ENCODE measurements at regions not wholly inside any gene's neighbourhood (a gene's known extent, or its start where the extent isn't known, plus 50 kb on each side); places are given as distances from the start of the nearest gene placed in this dataset.

GRCh38 chr3:23002836-23003732 is 200.0 kb upstream of the UBE2E2 start:
- DNase-seq (ENCODE audit: low read depth, low spot score) = no peak
- H3K4me3 ChIP-seq (ENCODE audit: low read depth, low read length) = no peak overlapping the region
- POLR2A ChIA-PET = no interaction called here
- CTCF ChIA-PET = no interaction called here
- TF ChIP-seq CTCF (IDR thresholded peaks at IDR 0.05; ENCODE audit: insufficient read depth, low read length, missing control alignments) = no peak

- no peak for TF ChIP-seq CTCF (IDR thresholded peaks at IDR 0.05; ENCODE audit: insufficient read depth, low read length, missing control alignments)
- DNase-seq (ENCODE audit: low read depth, low spot score) = no peak
- ChIA-PET CTCF (no interaction called here), POLR2A (no interaction called here)
- H3K4me3 ChIP-seq (ENCODE audit: low read depth, low read length) = no peak overlapping the region
Observed at GRCh38 chr3:23003733-23004046, 199.4 kb upstream of the UBE2E2 start.

DNA sequence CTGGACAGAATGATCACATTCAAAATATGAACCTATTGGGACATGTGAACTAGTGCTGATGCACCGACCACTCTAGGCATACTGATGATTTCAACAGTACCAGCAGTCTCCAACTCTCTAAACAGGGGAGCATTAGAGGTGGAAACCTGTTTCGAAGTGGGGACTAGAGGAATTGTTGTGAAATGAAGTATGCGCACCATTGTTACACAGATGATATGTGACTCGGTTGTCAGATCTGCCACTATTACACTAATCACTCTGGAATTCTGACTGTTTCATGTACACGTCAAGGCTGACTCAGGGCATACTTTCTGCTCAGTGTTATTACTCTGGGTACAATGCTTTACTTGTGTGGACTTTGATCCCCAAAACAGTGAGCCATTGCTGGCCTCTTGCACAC is 198.2 kb upstream of the UBE2E2 start:
- CTCF ChIA-PET = no interaction called here

GRCh38 chr3:23017801-23018200 is 185.3 kb upstream of the UBE2E2 start:
- no peak for TF ChIP-seq CTCF (IDR thresholded peaks at IDR 0.05; ENCODE audit: insufficient read depth, low read length, missing control alignments)
- ChIA-PET POLR2A (no interaction called here), CTCF (no interaction called here)
- no peak overlapping the region for H3K4me3 ChIP-seq (ENCODE audit: low read depth, low read length)
- DNase-seq (ENCODE audit: low read depth, low spot score) = no peak

More for the DNA sequence above, 198.2 kb upstream of the UBE2E2 start:
- POLR2A ChIA-PET = no interaction called here
- DNase-seq (ENCODE audit: low read depth, low spot score) = no peak
- TF ChIP-seq CTCF (IDR thresholded peaks at IDR 0.05; ENCODE audit: insufficient read depth, low read length, missing control alignments) = no peak
- H3K4me3 ChIP-seq (ENCODE audit: low read depth, low read length) = no peak overlapping the region

- no peak for DNase-seq (ENCODE audit: low read depth, low spot score)
- ChIA-PET POLR2A (no interaction called here), CTCF (no interaction called here)
- TF ChIP-seq CTCF (IDR thresholded peaks at IDR 0.05; ENCODE audit: insufficient read depth, low read length, missing control alignments) = no peak
- H3K4me3 ChIP-seq (ENCODE audit: low read depth, low read length) = no peak overlapping the region
Observed at GRCh38 chr3:23019596-23020300, 183.4 kb upstream of the UBE2E2 start.

- no peak for DNase-seq (ENCODE audit: low read depth, low spot score)
- ChIA-PET CTCF (no interaction called here), POLR2A (no interaction called here)
- H3K4me3 ChIP-seq (ENCODE audit: low read depth, low read length) = no peak overlapping the region
- no peak for TF ChIP-seq CTCF (IDR thresholded peaks at IDR 0.05; ENCODE audit: insufficient read depth, low read length, missing control alignments)
Observed at GRCh38 chr3:23028294-23028693, 174.8 kb upstream of the UBE2E2 start.
